NCI-H1417 (cell line): ENCODE measurements at regions not wholly inside any gene's neighbourhood (a gene's known extent, or its start where the extent isn't known, plus 50 kb on each side); places are given as distances from the start of the nearest gene placed in this dataset.
"Not testable (repeated sequence)": the region's sequence is repeated elsewhere in the genome, so short reads cannot be mapped to it uniquely, and the experiment has no call there.

ENCODE experiments used
- DNase-seq, 3 experiments: peaks; one replicate each; lab custom pipeline; 2025; lab: John Stamatoyannopoulos, UW

DNA sequence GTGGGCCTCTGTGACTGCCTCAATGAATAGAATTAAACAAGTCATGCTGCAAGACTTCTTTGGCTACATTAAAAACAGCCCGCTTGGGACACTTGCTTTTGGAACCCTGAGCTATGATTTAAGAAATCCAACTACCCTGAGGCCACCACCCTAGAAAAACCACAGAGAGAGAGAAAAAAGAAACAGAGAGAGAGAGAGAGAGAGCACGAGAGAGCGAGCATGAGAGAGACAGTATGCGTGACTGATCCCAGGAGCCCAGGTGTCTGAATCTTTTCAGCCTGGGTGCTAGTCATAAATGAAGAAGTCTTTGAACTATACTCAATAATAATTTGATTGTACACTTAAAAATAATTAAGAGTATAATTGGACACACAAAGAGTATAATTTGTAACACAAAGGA, 123.1 kb upstream of the FREM1 start:
- peak in 2 of 3 experiments; percentile 10 to 56 for DNase-seq

DNA sequence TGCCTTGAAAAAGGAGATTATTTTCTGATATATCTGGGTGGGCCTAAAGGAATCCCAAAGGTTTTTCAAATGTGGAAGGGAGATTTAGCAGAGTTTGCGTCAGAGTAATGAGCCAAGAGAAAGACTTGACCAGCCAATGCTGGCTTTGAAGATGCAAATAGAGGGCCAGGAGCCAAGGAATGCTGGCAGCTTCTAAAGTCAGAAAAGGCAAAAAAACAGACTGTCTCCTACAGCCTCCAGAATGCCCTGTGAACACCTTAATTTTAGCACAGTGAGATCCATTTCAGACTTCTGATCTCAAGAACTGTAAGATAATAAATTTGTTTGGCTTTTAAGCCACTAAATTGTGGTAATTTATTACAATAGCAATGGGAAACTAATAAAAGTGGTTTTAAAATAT, 122.6 kb upstream of the FREM1 start:
- DNase-seq, result no peak

DNA sequence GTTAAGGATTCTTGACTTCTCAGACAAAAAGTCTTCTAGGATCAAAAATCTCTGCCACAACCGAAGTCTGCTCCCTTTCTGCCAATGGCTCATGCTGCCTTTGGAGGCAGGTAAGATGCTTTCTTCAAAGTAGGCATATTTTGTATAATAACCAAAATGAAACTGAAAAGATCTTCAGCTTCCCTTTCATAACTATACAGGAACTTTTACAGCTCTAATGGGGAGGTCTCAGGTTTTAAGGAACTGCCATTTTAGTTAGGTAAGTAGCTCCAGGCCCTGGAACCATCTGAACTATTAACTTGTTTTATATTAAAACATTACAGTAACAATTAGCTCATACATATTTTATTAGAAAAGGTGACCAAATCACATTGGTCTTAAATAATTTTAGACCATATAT, 110.9 kb upstream of the FREM1 start:
- no peak for DNase-seq

DNA sequence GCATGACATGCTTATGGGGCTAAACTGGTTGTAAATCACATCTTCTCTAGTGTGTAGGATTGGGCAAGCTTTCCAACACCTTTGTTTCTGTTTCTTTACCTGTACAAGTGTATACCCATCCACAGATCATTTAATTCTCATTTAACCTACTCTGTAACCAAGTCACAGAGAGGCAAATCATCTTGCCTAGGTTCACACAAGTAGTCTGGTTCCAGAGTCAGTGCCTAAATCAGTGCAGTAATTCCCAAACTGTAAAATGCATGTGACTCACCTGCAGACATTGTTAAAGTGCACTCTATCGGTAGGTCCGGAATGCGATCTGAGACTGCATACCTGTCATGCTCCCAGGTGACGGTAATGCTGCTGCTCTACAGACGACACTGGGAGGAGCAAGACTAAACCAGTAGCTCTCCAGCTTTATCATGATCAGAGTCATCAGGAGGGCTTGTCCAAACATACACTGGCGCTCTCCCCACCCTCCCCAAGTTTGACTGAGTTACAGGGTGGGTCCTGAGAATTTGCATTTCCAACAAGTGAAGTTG, 107.9 kb upstream of the FREM1 start:
- DNase-seq, result no peak

DNA sequence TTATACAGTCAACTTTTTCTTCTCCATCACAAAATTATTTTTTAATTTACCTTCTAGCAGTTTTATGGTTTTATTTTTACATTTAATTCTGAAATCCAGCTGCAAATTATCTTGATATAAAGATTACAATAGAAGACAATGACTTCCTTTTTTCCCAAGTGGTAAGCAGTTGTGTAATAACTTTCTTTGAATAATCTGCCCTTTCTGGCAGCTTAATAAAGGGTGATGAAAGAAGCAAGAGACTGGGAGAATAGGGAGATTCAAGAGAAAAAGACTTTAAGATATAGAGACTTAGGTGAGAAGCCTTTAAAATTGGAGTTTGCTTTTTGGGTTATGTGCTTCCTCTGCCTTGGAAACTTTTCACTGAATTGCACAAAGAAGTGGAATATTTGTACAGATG, 100.4 kb upstream of the FREM1 start:
- DNase-seq, result no peak

DNA sequence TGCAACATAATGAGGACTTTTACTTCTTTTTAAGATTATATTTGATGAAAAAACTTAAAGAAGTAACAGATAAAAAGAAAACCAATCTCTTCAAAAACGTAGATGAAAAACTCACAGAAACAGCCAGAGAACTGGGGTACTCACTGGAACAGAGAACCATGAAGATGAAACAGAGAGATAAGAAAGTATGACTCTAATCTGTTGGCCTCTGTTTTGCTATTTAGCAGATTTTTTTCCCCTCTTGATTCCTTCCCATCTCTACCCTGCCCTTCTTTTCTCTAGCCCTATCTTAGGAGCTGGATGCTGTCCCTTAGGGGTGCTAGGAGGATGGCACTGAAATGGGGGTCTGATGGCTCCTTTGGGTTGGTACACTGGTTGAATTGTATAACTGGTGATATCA, 97.5 kb upstream of the FREM1 start:
- DNase-seq, result no peak

DNA sequence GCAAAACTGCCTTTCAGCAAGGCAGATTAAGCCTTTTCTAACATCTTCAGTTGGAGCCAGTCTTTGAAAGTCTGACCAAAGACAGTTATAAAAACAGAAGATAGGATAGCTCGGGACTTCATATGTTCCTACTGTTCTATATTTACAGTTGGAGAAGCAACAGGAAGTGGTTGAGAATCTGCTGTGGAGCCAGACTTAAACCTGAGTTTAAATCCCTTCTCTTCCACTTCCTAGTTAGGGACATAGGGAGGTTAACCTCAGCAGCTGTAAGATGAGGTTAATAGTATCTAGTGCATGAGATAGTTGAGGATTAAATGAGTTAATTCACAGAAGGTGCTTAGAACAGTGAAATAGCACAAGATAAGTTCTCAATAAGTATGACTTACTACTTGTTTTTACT, 84.5 kb upstream of the FREM1 start:
- DNase-seq, result no peak

DNA sequence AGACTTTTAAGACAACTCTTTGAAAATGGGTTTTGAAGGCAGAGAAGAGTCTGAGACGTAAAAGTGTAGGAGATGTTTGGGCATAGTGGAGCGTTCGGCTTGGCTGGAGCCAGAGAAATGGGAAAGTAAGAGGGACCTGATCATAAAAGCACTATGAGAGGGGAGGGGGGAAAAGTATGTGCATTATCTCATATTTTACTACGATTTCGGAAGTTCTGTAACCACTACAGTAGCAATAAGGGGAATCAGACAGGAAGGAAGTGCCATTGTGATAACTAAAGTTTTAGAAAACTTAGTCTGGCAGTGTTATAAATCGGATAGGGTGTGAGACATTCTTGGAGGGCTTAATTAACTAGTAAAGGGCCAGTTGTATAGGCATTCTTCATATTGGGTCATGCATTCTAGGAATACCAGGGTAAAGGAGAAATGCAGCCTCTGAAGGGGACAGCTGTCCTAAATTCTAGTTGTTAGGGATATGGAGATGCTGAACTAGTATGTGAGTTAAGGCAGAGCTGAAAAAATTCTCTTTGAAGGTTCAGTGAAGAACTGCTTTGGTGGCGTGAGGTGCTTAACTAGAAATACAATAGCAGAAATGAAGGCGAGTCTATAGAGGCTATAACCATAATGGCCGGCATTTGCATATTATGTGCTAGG, 83.8 kb upstream of the FREM1 start:
- no peak for DNase-seq

DNA sequence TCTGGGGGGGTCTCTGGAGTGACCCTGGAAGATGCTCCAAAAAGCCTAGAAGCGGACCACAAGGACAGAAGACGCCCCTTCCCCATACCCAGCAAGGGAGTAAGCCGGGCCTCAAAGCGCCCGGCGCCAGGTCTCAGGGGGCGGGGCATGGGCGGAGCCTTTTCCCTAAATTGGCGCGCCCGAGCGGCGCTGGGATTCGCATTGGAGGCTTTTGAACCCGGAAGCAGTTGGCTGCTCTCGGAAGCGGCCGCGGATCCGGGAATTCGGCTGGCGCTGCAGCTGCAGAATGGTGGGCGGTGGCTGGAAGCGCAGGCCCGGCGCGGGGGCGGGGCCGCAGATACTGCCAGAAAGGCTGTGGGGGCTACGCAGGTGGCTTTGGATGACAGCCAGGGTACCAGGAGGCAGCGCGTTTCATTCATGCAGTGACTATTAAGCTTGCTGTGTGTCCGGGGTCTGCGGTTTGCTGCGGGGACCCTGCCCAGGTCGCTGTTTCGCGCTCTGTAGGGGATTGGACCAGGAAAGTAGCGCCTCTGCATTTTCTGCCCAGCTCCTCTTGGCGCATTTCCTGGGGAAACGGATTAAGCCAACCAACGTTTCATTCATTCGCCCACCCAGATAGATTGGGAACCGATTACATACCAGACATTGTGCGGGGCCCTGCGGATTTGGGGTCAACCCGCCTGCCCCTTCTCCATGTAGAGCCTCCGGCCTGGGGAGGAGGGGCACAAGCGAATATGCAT, 83.0 kb upstream of the FREM1 start:
- DNase-seq, result no peak

DNA sequence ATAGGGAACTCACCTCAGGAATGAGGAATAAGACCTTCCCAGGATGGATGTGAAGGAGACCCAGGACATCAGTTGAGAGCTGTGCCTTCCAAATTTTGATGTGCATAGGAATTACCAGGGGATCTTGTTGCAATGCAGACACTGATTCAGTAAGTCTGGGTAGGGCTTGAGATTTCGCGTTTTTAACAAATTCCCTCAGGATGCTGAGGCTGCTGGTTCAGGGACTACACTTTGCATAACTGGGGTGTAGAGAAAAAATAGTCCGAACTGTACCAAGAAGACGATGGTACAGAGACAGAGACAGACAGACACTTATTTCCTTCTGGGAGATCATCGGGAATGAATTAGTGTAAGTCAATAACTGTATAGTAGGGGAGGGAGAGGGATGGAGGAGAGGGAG, 82.3 kb upstream of the FREM1 start:
- DNase-seq, result no peak

DNA sequence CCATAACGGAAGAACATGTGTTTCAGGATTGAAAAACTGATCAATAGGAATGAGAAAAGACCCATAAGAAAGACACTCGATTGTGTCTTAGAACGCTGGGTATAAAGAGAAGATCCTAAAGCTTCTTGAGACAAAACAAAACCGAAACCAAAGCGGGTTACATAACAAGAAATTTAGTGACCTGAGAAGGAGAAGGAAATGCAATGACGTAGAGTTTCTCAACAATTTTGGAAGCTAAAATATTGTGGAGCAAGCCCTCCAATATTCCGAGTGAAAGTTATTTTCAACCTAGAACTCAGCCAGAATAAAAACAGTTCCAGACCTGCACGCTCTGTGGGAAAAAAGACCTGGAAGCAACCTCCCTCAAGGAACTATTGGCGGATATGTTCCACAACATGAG, 81.9 kb upstream of the FREM1 start:
- no peak for DNase-seq

DNA sequence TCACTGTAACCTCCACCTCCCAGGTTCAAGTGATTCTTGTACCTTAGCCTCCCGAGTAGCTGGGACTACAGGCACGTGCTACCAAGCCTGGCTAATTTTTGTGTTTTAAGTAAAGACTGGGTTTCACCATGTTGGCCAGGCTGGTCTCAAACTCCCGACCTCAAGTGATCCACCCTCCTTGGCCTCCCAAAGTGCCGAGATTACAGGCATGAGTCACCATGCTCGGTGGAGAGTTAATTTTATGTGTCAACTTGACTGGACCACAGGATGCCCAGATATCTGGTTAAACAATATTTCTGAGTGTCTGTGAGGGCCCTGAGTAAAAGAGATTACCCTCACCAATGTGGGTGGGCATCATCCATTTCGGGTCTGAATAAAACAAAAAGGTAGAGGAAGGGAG, 80.4 kb upstream of the FREM1 start:
- not testable (repeated sequence) for DNase-seq

DNA sequence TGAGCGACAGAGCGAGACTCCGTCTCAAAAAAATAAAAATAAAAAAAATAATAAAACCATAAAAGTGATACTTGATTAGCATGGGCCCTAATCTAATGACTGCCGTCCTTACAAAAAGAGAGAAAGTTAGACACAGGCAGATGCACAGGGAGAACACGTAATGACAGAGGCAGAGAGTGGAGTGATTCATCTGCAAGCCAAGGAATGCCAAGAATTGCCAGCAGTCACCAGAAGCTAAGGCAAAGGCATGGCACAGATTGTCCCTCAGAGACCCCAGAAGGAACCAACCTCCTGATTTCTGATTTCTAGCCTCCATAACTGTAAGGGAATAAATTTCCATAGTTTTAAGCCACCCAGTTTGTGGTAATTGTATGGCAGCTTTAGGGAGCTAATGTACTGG, 79.6 kb upstream of the FREM1 start:
- no peak for DNase-seq

DNA sequence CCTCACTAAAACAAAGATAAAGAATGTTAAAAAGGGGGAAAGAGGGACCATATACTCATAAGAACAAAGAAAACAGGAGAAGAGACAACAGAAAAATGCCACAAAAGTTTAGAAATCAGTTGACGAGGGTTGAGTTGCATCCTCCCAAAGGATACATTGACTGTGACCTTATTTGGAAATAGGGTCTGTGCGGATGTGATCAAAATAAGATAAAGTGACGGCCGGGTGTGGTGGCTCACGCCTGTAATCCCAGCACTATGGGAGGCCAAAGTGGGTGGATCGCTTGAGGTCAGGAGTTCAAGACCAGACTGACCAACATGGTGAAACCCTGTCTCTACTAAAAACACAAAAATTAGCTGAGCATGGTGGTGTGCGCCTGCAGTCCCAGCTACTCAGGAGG, 79.1 kb upstream of the FREM1 start:
- not testable (repeated sequence) for DNase-seq

DNA sequence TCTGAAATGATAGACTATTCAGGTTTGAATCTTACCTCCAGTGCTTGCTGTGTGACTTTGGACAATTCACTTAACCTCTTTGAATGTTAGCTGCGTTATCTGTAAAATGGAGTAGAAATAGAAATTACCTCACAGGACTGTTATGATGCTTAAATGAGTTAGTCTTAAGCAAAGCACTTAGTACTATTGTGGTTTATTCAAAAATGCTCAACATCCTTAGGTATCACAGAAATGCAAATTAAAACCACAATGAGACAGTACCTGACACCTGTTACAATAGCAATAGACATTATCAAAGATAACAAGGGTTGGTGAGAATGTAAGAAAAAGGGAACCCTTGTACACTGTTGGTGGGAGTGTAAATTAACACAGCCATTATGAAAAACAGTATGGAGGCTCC, 77.6 kb upstream of the FREM1 start:
- no peak for DNase-seq

DNA sequence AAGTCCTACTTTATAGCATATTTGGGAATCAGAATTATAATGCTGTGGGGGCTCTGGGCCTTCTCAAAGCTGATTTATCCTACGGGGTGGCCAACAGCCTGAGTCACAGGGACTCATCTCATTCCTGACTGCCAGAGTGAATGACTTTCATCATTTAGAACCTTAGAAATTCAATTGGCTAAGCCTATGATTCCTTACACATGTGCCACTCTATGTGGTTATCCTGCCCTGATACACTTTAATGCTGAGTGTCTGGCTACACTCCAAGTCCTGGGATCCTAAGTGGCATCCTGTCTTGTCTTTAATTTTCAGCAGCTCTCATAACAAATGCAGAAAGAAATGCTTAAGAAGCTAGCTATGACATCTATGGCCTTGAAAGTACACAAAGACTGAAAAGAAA, 75.2 kb upstream of the FREM1 start:
- DNase-seq, result no peak

DNA sequence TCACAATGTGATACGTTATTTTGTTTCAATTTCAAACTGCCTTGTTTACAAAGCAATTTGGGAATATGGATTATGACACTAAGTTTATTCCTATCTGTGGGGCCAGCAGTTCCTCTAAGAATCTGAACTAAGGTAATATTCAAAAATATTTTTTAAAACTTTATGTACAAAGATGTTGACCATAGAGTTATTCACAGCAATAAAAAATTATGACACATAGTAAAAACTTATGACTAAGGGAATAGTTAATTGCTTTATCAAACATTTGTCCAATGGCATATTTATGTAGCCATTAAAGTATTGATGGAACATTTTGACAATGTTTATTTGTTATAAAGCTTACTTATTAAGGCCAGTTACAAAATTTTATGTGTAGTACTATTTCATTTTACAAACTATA, 73.4 kb upstream of the FREM1 start:
- DNase-seq, result no peak

DNA sequence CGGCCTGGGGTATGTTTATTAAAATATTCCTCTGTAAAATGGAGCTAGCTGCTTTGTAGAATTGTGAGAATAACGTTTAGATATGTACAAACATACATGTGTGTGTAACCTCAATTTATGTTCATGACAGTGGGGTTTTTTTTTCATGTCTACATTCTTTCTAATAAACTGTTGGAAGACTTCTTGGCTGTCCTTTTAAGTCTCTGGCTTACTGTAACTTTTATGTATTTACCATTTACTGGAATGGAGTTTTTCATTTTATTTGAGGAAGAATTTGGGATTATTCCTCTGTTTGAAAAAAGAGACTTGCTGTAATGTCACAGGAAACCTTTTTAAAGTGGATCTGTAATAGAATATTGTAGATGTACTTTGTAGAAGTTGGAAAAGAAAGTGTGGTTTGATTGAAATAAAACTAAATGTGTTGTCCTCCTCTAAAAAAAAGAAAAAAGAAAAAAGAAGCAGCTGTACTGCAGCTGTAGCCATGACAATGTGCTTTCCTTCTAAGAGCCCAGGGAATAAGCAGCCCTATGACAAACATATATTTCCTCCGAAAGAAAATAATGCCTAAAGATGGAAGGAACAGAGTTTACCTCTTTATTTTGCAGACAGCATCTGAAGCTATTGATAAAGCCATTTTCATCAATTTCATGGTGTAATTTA, 71.2 kb upstream of the FREM1 start:
- no peak for DNase-seq

DNA sequence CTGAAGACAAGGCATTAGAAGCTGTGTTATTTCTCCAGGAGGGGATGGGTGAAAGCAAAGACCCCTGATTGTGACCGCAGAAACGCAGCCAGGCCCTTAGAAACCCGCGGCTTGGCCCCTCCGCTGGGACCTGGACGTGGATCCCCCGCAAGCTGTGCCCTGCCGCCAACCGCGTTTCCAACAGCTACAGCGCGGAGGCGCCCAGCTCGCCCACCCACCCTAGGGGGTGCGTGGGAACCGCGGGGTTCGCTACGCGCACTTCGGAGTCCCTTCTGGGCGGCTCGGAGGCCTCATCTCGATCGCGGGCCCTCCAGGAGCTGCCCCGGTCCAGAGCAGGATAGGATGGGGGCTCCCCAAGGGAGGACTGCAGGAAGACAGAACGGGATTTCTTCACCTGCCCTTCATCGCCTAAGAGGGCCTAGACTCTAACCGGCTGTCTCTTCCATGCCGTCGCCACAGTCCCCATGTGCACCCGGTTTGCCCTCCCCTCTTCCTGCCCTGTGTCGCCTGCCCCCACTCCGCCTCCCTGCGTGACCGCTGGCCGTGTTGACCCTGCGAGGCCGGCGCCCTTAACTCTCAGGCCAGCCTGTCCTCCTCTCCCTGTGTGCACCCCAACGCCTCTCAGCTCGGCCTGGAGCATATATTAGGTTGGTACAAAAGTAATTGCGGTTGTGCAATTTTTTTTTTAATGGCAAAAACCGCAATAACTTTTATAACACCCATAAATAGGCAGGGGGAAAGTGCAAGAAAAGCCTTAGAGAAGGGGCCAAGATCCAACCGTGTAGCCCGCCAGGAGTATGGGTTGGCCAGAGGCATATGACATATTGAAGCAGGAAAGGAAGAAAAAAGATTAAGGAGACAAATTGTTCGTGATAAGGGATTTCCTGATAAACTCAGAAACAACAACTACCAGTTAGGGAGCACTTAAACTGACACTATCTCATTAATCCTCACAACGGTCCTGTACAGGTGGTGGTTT, 68.1 kb upstream of the FREM1 start:
- no peak for DNase-seq

DNA sequence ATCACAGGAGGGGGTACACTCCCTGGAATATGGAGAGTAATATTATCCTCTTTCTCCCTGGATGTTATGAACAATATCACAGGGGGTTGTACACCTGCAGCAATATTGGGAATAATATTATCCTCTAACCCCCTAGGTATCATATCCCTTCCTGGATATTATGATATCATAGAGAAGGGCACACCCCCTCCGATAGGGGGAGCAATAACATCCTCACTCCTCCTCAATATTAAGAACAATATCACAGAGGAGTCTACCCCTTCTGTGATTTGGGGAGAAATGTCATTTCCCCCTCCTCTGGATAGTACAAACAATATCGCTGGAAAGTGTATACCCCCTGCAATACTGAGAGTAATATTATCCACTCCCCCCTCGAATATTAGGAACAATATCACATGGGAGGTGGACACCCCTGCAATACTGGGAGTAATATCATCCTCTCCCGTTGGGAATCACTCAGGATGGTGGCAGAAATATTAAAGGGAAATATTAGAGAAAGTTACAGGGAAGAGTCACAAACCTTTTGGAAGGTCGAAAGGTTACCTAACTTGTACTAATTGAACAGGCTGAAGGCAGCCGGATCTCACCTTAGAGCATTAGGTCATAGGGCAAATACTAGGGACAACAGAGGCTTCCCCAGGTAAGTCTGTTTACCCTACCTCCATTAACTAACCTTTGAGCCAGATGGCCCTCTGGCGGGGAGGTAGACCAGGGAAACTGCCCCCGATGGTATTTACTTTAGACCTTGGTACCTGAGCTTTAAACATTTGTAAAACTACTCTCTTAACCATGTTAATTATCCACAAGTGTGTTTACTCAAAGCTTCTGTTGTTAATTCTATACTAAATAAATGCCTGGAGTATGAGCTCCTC, 57.5 kb upstream of the FREM1 start:
- peak in 1 of 3 experiments; percentile 3 for DNase-seq
